SK-N-DZ (cell line): ENCODE measurements at regions not wholly inside any gene's neighbourhood (a gene's known extent, or its start where the extent isn't known, plus 50 kb on each side); places are given as distances from the start of the nearest gene placed in this dataset.

Experiments used
- DNase-seq: peaks from one replicate; pipeline ENCODE4 v3.0.0-alpha.2; 2015; ENCODE audit warnings: low spot score

DNA sequence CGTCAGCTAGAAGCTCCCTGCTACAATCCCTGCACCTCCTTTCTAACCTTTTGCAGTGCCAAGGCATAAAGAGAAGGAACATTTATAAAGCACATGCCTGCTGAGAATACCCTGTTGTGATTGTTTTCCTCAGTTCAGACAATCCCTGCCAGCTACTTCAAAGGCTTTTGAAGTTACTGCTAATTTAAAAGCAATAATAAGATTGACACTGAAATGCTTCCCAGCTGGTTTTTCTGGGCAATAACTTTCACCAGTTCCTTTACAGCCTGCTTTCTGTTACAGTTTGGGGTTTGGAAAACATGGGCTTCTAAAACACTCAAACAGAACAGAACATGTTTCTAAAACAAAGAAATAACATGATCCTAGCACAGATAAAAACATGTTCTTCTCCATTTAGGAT is 232.3 kb upstream of the CPEB2 start:
- no peak for DNase-seq

DNA sequence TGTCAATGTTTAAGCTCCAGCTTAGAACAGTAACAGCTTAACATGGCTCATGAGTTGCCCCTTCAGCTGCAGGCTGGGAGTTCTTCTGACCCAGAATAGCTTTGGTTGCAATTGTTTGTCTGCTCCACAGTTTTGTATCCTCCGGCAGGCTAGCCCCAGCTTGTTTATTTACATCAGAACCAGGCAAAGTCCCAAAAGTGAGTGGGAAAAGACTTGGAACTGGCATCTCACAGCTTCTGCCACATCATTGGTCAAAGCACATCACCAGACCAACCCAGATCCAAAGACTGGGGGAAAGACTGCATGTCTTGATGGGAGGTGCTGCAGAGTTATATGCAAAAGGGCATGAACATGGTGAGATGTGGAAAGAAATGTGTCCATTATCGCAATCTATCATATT is 231.2 kb upstream of the CPEB2 start:
- DNase-seq: no peak

DNA sequence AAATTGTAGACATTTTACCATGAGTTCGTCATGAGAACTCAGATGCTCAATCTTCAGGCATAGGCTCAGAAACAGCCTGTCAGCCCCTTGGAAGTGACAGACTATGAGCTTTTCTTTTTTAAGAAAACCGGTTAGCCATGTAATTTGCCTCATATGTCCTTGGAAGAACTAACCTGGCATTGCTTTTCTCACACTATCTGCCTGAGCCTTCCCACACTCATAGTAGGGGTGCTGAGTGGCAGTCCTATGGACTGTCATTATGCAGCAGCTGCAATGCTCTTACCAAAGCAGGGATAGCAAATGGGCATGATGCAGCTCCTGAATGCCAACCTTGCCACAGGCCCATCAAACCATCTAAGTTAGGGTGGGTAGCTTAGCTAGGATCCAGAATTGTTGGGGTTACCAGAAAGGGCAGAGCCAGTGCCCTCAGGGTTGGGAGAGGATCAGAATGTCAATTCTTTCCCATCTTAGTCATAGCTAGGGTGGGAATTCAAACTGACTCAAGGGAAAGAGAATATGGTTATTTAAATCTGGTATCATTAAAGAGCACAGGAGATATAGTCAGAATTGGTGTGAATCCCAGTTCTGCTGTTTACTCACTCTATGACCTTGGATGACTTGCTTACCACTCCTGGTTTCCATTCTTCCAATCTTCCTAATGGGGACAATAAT is 230.6 kb upstream of the CPEB2 start:
- no peak for DNase-seq

- no peak for DNase-seq
Measured at GRCh38 chr4:14772388-14772787, 229.9 kb upstream of the CPEB2 start.

- no peak for DNase-seq
Measured at GRCh38 chr4:14783011-14783877, 219.0 kb upstream of the CPEB2 start.

GRCh38 chr4:14787221-14787620 is 215.1 kb upstream of the CPEB2 start:
- no peak for DNase-seq

- no peak for DNase-seq
Measured at GRCh38 chr4:14787894-14788293, 214.4 kb upstream of the CPEB2 start.

DNA sequence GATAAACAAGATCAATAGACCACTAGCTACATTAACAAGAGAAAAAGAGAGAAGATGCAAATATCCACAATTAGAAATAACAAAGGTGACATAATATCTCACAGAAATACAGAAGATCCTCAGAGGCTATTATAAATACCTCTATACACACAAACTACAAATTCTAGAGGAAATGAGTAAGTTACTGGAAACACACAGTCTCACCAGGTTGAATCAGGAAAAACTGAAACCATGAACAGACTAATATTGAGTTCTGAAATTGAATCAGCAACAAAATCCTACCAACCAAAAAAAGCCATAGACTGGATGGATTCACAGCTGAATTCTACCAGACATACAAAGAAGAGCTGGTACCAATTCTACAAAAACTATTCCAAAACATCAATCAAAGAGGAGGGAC is 211.8 kb upstream of the CPEB2 start:
- no peak for DNase-seq

GRCh38 chr4:14792702-14793227 is 209.5 kb upstream of the CPEB2 start:
- DNase-seq: no peak

DNA sequence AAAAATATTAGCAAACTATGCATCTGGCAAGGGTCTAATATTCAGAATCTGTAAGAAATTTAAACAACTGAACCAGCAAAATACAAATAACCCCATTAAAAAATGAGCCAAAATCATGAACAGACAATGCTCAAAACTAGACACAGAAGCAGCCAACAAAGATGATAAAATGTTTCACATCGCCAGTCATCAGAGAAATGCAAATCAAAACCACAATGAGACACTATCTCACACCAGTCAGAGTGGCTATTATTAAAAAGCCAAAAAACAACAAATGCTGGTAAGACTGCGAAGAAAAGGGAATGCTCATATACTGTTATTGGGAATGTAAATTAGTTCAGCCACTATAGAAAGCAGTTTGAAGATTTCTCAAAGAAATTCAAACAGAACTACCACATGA is 201.3 kb upstream of the CPEB2 start:
- DNase-seq: no peak

DNA sequence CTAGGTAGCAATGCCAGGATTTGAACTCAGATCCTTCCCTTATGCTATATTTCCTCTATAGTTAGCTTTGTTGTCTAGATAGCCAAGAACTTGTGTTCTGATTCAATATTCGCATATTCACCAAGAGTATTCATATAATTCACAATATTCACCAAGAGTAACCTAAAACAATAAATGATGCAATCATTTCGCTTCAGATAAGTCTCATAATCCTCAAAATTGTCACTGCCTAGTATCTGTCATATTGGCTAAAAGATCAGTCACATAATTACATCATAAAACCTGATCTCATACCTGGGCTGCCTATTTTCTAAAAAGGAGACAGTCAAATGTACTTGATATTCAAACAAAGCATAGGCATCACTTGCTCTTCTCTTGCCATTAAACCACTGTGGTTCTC is 199.7 kb upstream of the CPEB2 start:
- DNase-seq: no peak

DNA sequence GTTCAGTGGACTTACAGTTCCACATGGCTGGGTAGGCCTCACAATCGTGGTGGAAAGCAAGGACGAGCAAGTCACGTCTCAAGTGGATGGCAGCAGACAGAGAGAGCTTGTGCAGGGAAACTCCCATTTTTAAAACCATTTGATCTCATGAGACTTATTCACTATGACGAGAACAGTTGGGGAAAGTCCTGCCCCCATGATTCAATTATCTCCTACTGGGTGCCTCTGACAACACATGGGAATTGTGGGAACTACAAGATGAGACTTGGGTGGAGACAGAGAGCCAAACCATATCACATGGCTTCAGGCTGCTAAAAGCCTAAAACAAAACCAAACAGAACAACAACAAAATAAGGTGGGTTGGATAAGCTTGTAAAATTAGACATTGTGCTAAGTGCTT is 194.4 kb upstream of the CPEB2 start:
- no peak for DNase-seq

- no peak for DNase-seq
Measured at GRCh38 chr4:14809203-14809602, 193.1 kb upstream of the CPEB2 start.

- DNase-seq: no peak
Measured at GRCh38 chr4:14810121-14810520, 192.2 kb upstream of the CPEB2 start.

GRCh38 chr4:14810568-14810967 is 191.7 kb upstream of the CPEB2 start:
- DNase-seq: no peak

GRCh38 chr4:14812101-14812500 is 190.2 kb upstream of the CPEB2 start:
- no peak for DNase-seq

GRCh38 chr4:14816623-14817261 is 185.5 kb upstream of the CPEB2 start:
- peak; percentile 5 for DNase-seq

- no peak for DNase-seq
Measured at GRCh38 chr4:14824189-14824588, 178.1 kb upstream of the CPEB2 start.

GRCh38 chr4:14827111-14827510 is 175.2 kb upstream of the CPEB2 start:
- DNase-seq: no peak

DNA sequence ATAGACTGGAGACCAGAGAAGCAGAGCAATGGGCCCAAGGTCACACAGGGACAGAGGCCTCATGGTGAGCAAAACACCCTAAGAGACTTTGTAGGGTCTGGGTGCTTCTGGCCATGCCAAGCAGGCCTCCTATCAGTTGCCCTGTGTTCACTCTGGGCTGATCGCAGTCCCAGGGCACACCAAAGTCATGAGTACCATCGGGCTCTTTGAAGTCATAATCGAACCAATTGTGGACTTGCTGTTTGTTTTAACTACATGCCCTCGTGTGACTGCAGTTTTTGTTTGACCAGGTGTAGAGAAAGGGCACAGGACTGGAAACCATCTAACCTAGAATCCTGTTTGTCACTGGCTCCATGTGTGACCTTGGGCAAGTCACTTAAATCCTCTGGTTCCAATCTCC is 172.5 kb upstream of the CPEB2 start:
- no peak for DNase-seq

DNA sequence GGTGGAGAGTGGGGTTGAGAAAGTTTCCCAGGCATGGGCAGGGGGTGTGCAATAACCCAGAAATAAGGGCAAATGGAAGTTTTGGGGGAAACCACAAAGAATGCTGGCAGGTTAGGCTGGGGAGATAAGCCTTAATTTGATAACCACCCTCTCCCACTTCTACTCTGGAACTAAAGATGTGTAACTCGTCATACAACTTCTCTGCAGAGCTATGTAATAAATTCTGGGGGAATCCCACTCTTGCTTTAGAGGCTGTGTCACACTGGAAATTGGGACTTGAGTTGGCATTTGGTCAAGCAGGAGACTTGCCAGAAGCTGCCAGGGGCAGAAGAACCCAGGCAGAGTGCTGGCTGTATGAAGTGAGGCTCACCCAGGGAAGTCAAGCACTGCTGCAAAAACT is 170.9 kb upstream of the CPEB2 start:
- DNase-seq: no peak

DNA sequence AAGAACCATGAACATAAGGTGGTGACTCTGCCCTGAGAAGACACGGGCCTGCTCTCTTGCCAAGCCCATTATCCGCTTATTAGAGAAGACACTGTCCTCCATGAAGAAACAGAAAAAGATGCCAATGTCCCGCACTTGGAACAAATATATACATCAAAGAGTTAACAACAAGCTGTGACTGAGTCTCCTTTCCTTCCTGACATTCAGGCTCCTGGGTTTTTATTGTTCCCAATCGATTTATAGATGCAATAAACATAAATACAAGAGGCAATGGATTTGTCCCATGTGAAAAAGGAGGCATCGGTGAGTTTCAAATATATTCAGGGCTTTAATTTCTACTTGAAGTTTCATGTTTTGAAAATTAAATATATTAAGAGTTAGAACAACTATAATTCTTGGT is 169.2 kb upstream of the CPEB2 start:
- no peak for DNase-seq

GRCh38 chr4:14834382-14834781 is 167.9 kb upstream of the CPEB2 start:
- no peak for DNase-seq
